GM19463 (cell line): ENCODE measurements at regions not wholly inside any gene's neighbourhood (a gene's known extent, or its start where the extent isn't known, plus 50 kb on each side); places are given as distances from the start of the nearest gene placed in this dataset.
"Not testable (repeated sequence)": the region's sequence is repeated elsewhere in the genome, so short reads cannot be mapped to it uniquely, and the experiment has no call there.

ENCODE experiments used
- ATAC-seq: cut with Tn5 transposase; IDR thresholded peaks from one replicate; pipeline ENCODE4 v1.9.1; 2021; ENCODE audit warnings: mild to moderate bottlenecking, moderate library complexity; ENCODE audit not compliant: unreplicated experiment

GRCh38 chr6:163738304-163738703, 323.8 kb downstream of the QKI start:
- ATAC-seq = no peak

GRCh38 chr6:163735076-163735475, 320.6 kb downstream of the QKI start:
- ATAC-seq = no peak

GRCh38 chr6:163733061-163733460, 318.5 kb downstream of the QKI start:
- ATAC-seq = no peak

- no peak for ATAC-seq
Observed at GRCh38 chr6:163732479-163732878, 318.0 kb downstream of the QKI start.

- not testable (repeated sequence) for ATAC-seq
Observed at GRCh38 chr6:163732014-163732351, 317.5 kb downstream of the QKI start.

GRCh38 chr6:163731215-163732013, 316.9 kb downstream of the QKI start:
- ATAC-seq = no peak

GRCh38 chr6:163730246-163731210, 316.0 kb downstream of the QKI start:
- no peak for ATAC-seq

GRCh38 chr6:163729127-163729872, 314.8 kb downstream of the QKI start:
- ATAC-seq = no peak

- ATAC-seq = no peak
Observed at GRCh38 chr6:163728442-163729126, 314.1 kb downstream of the QKI start.

GRCh38 chr6:163726037-163726695, 311.6 kb downstream of the QKI start:
- no peak for ATAC-seq

- ATAC-seq = no peak
Observed at GRCh38 chr6:163725008-163725941, 310.8 kb downstream of the QKI start.

- ATAC-seq = no peak
Observed at GRCh38 chr6:163724196-163724595, 309.7 kb downstream of the QKI start.

GRCh38 chr6:163723759-163724158, 309.2 kb downstream of the QKI start:
- ATAC-seq = no peak

- no peak for ATAC-seq
Observed at GRCh38 chr6:163721922-163722692, 307.6 kb downstream of the QKI start.

GRCh38 chr6:163721435-163721834, 306.9 kb downstream of the QKI start:
- no peak for ATAC-seq

GRCh38 chr6:163720460-163721235, 306.1 kb downstream of the QKI start:
- ATAC-seq = no peak

- ATAC-seq = no peak
Observed at GRCh38 chr6:163720005-163720404, 305.5 kb downstream of the QKI start.
